GM23248 (cell line): ENCODE measurements at regions not wholly inside any gene's neighbourhood (a gene's known extent, or its start where the extent isn't known, plus 50 kb on each side); places are given as distances from the start of the nearest gene placed in this dataset.

Source experiments
- DNase-seq: peaks from one replicate; pipeline ENCODE4 v3.0.0-alpha.2; 2015
- H2AFZ ChIP-seq: fragments of 200-600 bp; sonication (generic); 2 replicates; pipeline ENCODE4 v1.6.1; 2016; ENCODE audit warnings: antibody characterized with exemption
- H3F3A ChIP-seq: fragments of 200-600 bp; sonication (generic); 2 replicates; pipeline ENCODE4 v1.6.1; 2016; ENCODE audit warnings: mild to moderate bottlenecking, antibody characterized with exemption, mixed run types; ENCODE audit not compliant: insufficient read depth
- H3K27ac ChIP-seq: fragments of 200-600 bp; sonication (generic); 2 replicates; pipeline ENCODE4 v1.5.1; 2016; ENCODE audit warnings: mild to moderate bottlenecking
- H3K27me3 ChIP-seq: fragments of 200-600 bp; sonication (generic); replicated peaks from 2 replicates; pipeline ENCODE4 v1.6.1; 2016; ENCODE audit warnings: mild to moderate bottlenecking; ENCODE audit not compliant: insufficient read depth
- H3K36me3 ChIP-seq: fragments of 200-600 bp; sonication (generic); 2 replicates; pipeline ENCODE4 v1.6.1; 2016; ENCODE audit warnings: low read depth, mild to moderate bottlenecking
- H3K4me1 ChIP-seq: fragments of 200-600 bp; sonication (generic); 2 replicates; pipeline ENCODE4 v1.6.1; 2016; ENCODE audit warnings: mild to moderate bottlenecking; ENCODE audit not compliant: insufficient read depth
- H3K4me2 ChIP-seq: fragments of 200-600 bp; sonication (generic); one replicate; pipeline ENCODE4 v1.6.1; 2016; ENCODE audit warnings: mild to moderate bottlenecking; ENCODE audit not compliant: unreplicated experiment
- H3K4me3 ChIP-seq: fragments of 200-600 bp; sonication (generic); 2 replicates; pipeline ENCODE4 v1.5.1; 2016; ENCODE audit warnings: mild to moderate bottlenecking
- H3K79me2 ChIP-seq: fragments of 200-600 bp; sonication (generic); 2 replicates; pipeline ENCODE4 v1.6.1; 2016; ENCODE audit warnings: mild to moderate bottlenecking; ENCODE audit not compliant: insufficient read depth
- H3K9ac ChIP-seq: fragments of 200-600 bp; sonication (generic); 2 replicates; pipeline ENCODE4 v1.6.1; 2016; ENCODE audit warnings: mild to moderate bottlenecking
- H3K9me2 ChIP-seq: fragments of 200-600 bp; sonication (generic); 2 replicates; pipeline ENCODE4 v1.6.1; 2016; ENCODE audit warnings: mixed run types, mild to moderate bottlenecking, moderate library complexity; ENCODE audit not compliant: insufficient read depth
- H3K9me3 ChIP-seq: fragments of 200-600 bp; sonication (generic); one replicate; pipeline ENCODE4 v1.6.1; 2017; ENCODE audit warnings: low read depth
- H4K20me1 ChIP-seq: fragments of 200-600 bp; sonication (generic); 2 replicates; pipeline ENCODE4 v1.6.0; 2016; ENCODE audit not compliant: insufficient read depth
- EZH2 ChIP-seq: fragments of 200-600 bp; sonication (generic); IDR thresholded peaks from 2 replicates; pipeline ENCODE4 v1.6.1; 2018; ENCODE audit warnings: antibody characterized with exemption, mild to moderate bottlenecking; ENCODE audit not compliant: insufficient read depth, poor library complexity, severe bottlenecking
- EZH2phosphoT487 ChIP-seq: fragments of 200-600 bp; sonication (generic); IDR thresholded peaks from 2 replicates; pipeline ENCODE4 v1.6.1; 2018; ENCODE audit warnings: antibody characterized with exemption, moderate library complexity, mild to moderate bottlenecking, low read depth; ENCODE audit not compliant: insufficient read depth
- WGBS, 2 experiments: methylation state at CpG; one replicate each; pipeline ENCODE4 v1.1.6; 2015 to 2017; ENCODE audit warnings: low lambda C conversion rate in 2 of 2, low coverage in 1 of 2; ENCODE audit errors: missing lambda C conversion rate in 2 of 2; 5-methylcytosine and 5-hydroxymethylcytosine counted together
- in situ Hi-C: fragments of 300-500 bp; cut with MboI; formaldehyde crosslinking; loops from 2 replicates; pipeline ENCODE4 v1.15.0; 2020

- Histone ChIP-seq H3K4me2 (no peak overlapping the region), H3K36me3 (no peaks in the 10 kb centered on the region), H4K20me1 (no peaks in the 10 kb centered on the region), H3K27me3 (peaks cover 10% of the 10 kb centered on the region; the same call in 1 of the 2 replicates), H3K9me2 (no peaks in the 10 kb centered on the region), H3K27ac (no peak overlapping the region), H3F3A (no peaks in the 10 kb centered on the region), H3K9ac (no peak overlapping the region), H3K4me3 (no peak overlapping the region), H3K79me2 (no peaks in the 10 kb centered on the region), H3K9me3 (no peaks in the 10 kb centered on the region), H2AFZ (no peak overlapping the region), H3K4me1 (0 out of 2 replicates have a peak, but pooled peaks cover 4% of the 10 kb centered on the region)
- TF ChIP-seq EZH2phosphoT487: no peak
- no peak for TF ChIP-seq EZH2
- WGBS, 2 experiments: 0% methylated on average over 1 of the region's 1 CpG
- in situ Hi-C loops: no loop called here
- peak; percentile 21 for DNase-seq
These were observed 122.7 kb upstream of the APC start for GRCh38 chr5:112614986-112615385.

GRCh38 chr5:112616812-112617547 lies 120.7 kb upstream of the APC start:
- peak; percentile 18 for DNase-seq
- H4K20me1 ChIP-seq: no peaks in the 10 kb centered on the region
- no peaks in the 10 kb centered on the region for H3F3A ChIP-seq
- TF ChIP-seq EZH2phosphoT487: no peak
- TF ChIP-seq EZH2: no peak
- peak overlapping the region; percentile 51 for H3K4me2 ChIP-seq
- no peak overlapping the region for H3K27ac ChIP-seq
- 20 to 21% methylated on average over 8 of the region's 8 CpGs for WGBS, 2 experiments
- in situ Hi-C loops: no loop called here
- no peaks in the 10 kb centered on the region for H3K9me2 ChIP-seq
- H3K4me3 ChIP-seq: peak overlapping the region; percentile 30; the same call in 1 of the 2 replicates
- no peaks in the 10 kb centered on the region for H3K36me3 ChIP-seq
- H2AFZ ChIP-seq: peak overlapping the region; percentile 23; the same call in 1 of the 2 replicates
- 0 out of 2 replicates have a peak, but pooled peaks cover 4% of the 10 kb centered on the region for H3K4me1 ChIP-seq
- no peaks in the 10 kb centered on the region for H3K9me3 ChIP-seq
- no peaks in the 10 kb centered on the region for H3K79me2 ChIP-seq
- 0 out of 2 replicates have a peak, but pooled peaks cover under 1% of the 10 kb centered on the region for H3K27me3 ChIP-seq
- H3K9ac ChIP-seq: no peak overlapping the region

GRCh38 chr5:112625246-112625645 lies 112.4 kb upstream of the APC start:
- Histone ChIP-seq H3K4me2 (no peak overlapping the region), H3K9ac (no peak overlapping the region), H3F3A (no peaks in the 10 kb centered on the region), H3K4me1 (no peaks in the 10 kb centered on the region), H3K36me3 (no peaks in the 10 kb centered on the region), H2AFZ (no peak overlapping the region), H3K79me2 (no peaks in the 10 kb centered on the region), H3K27me3 (peaks cover 15% of the 10 kb centered on the region; the same call in 1 of the 2 replicates), H3K4me3 (no peak overlapping the region), H4K20me1 (no peaks in the 10 kb centered on the region), H3K9me3 (no peaks in the 10 kb centered on the region), H3K27ac (no peak overlapping the region), H3K9me2 (no peaks in the 10 kb centered on the region)
- in situ Hi-C loops: no loop called here
- whole genome bisulfite sequencing, 2 experiments: 38 to 40% methylated on average over 3 of the region's 3 CpGs
- TF ChIP-seq EZH2phosphoT487: no peak
- no peak for TF ChIP-seq EZH2
- no peak for DNase-seq

- H4K20me1 ChIP-seq: no peaks in the 10 kb centered on the region
- no peak overlapping the region for H2AFZ ChIP-seq
- no peak overlapping the region for H3K4me2 ChIP-seq
- H3K9me2 ChIP-seq: no peaks in the 10 kb centered on the region
- H3K4me1 ChIP-seq: no peaks in the 10 kb centered on the region
- no peak overlapping the region for H3K9ac ChIP-seq
- H3K36me3 ChIP-seq: no peaks in the 10 kb centered on the region
- H3F3A ChIP-seq: no peaks in the 10 kb centered on the region
- H3K79me2 ChIP-seq: no peaks in the 10 kb centered on the region
- in situ Hi-C loops: no loop called here
- H3K9me3 ChIP-seq: no peaks in the 10 kb centered on the region
- no peak for TF ChIP-seq EZH2
- no peak for TF ChIP-seq EZH2phosphoT487
- no peak overlapping the region for H3K27ac ChIP-seq
- H3K4me3 ChIP-seq: no peak overlapping the region
- H3K27me3 ChIP-seq: peaks cover 15% of the 10 kb centered on the region; the same call in 1 of the 2 replicates
- WGBS, 2 experiments: 33 to 37% methylated on average over 4 of the region's 4 CpGs
- no peak for DNase-seq
These were observed 111.8 kb upstream of the APC start for GRCh38 chr5:112625689-112626438.
